ENCODE measurements at regions not wholly inside any gene's neighbourhood (a gene's known extent, or its start where the extent isn't known, plus 50 kb on each side); places are given as distances from the start of the nearest gene placed in this dataset.

GRCh38 chr17:79137015-79137788 is 62.6 kb downstream of the ENGASE start:
- no peak overlapping the region for H3K4me3 ChIP-seq (replicated peaks in 1 of 2; ENCODE audit: low read depth in 2 of 2, low read length in 2 of 2)
- TF ChIP-seq CTCF (IDR thresholded peaks at IDR 0.05; ENCODE audit: low read depth, low read length), result no peak
- DNase-seq (ENCODE audit: low read depth in 2 of 2), result no peak

- no peak overlapping the region for H3K4me3 ChIP-seq (replicated peaks in 1 of 2; ENCODE audit: low read depth in 2 of 2, low read length in 2 of 2)
- DNase-seq (ENCODE audit: low read depth in 2 of 2), result no peak
- no peak for TF ChIP-seq CTCF (IDR thresholded peaks at IDR 0.05; ENCODE audit: low read depth, low read length)
These were observed 62.0 kb downstream of the ENGASE start for GRCh38 chr17:79136596-79136995.

All from cardiac fibroblast (primary cell).